HepG2 (cell line): ENCODE measurements at regions not wholly inside any gene's neighbourhood (a gene's known extent, or its start where the extent isn't known, plus 50 kb on each side); places are given as distances from the start of the nearest gene placed in this dataset.

Source experiments
- POGZ ChIP-seq: sonication (generic); formaldehyde crosslinking; IDR thresholded peaks from 2 replicates; pipeline ENCODE4 v1.4.0; 2020; ENCODE audit warnings: mild to moderate bottlenecking, missing genetic modification reagents
- TCF7L2 ChIP-seq: IDR thresholded peaks from 2 replicates; pipeline ENCODE4 v1.6.1; 2011; ENCODE audit warnings: mild to moderate bottlenecking, low read depth, low read length, moderate library complexity
- ZKSCAN8 ChIP-seq: IDR thresholded peaks from 2 replicates; pipeline ENCODE4 v1.6.1; 2016; ENCODE audit warnings: borderline replicate concordance, missing genetic modification reagents, missing compliant biosample characterization
- ZNF782 ChIP-seq: sonication (generic); formaldehyde crosslinking; IDR thresholded peaks from 2 replicates; pipeline ENCODE4 v1.4.0; 2020; ENCODE audit warnings: missing genetic modification reagents, mild to moderate bottlenecking, borderline replicate concordance
- ZNF839 ChIP-seq: sonication (generic); formaldehyde crosslinking; IDR thresholded peaks from 2 replicates; pipeline ENCODE4 v1.4.0; 2020; ENCODE audit warnings: missing genetic modification reagents, mild to moderate bottlenecking, borderline replicate concordance
- TF ChIP-seq, protein P1 (sequence below): sonication (generic); formaldehyde crosslinking; IDR thresholded peaks from 2 replicates; pipeline ENCODE4 v1.5.0; 2020; ENCODE audit warnings: mild to moderate bottlenecking, low read depth, missing genetic modification reagents, borderline replicate concordance
- TF ChIP-seq, protein P2 (sequence below): sonication (generic); formaldehyde crosslinking; IDR thresholded peaks from 2 replicates; pipeline ENCODE4 v1.9.0; 2022; ENCODE audit warnings: low read depth, missing genetic modification reagents
- TF ChIP-seq, protein P3 (sequence below): sonication (generic); formaldehyde crosslinking; IDR thresholded peaks from 2 replicates; pipeline ENCODE4 v1.5.0; 2020; ENCODE audit warnings: mild to moderate bottlenecking, missing genetic modification reagents
- TF ChIP-seq, protein P4 (sequence below): IDR thresholded peaks from 2 replicates; pipeline ENCODE4 v1.6.1; 2016

DNA sequence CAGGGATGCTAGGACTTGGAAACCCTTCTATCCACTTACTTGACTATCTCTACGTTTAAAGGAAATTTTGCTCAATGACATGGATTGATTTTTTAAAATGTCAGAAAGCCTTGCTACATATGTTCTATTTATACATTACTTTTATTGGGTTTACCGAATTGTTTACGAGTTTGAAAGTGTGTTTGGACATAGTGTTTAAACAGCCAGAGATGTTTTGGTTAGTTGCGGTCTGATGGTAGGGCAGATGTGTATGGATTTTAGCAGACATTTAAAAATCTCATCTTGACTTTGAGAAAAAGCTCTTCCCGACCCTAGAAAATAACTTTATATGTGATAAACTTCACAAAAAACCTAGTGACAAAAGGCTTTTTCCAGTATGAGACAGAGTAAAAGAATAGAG is 513.7 kb downstream of the PLA2G4A start (continued):
- TF ChIP-seq, protein P1, sequence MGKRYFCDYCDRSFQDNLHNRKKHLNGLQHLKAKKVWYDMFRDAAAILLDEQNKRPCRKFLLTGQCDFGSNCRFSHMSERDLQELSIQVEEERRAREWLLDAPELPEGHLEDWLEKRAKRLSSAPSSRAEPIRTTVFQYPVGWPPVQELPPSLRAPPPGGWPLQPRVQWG (CRISPR knock-in tag): no peak
- TF ChIP-seq, protein P2, sequence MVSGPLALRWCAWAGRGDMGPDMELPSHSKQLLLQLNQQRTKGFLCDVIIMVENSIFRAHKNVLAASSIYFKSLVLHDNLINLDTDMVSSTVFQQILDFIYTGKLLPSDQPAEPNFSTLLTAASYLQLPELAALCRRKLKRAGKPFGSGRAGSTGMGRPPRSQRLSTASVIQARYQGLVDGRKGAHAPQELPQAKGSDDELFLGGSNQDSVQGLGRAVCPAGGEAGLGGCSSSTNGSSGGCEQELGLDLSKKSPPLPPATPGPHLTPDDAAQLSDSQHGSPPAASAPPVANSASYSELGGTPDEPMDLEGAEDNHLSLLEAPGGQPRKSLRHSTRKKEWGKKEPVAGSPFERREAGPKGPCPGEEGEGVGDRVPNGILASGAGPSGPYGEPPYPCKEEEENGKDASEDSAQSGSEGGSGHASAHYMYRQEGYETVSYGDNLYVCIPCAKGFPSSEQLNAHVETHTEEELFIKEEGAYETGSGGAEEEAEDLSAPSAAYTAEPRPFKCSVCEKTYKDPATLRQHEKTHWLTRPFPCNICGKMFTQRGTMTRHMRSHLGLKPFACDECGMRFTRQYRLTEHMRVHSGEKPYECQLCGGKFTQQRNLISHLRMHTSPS (CRISPR knock-in tag): no peak
- TF ChIP-seq POGZ (CRISPR knock-in tag) (no peak), TCF7L2 (no peak), ZNF782 (CRISPR knock-in tag) (no peak), ZNF839 (CRISPR knock-in tag) (no peak), ZKSCAN8 (CRISPR knock-in tag) (no peak)
- TF ChIP-seq, protein P3, sequence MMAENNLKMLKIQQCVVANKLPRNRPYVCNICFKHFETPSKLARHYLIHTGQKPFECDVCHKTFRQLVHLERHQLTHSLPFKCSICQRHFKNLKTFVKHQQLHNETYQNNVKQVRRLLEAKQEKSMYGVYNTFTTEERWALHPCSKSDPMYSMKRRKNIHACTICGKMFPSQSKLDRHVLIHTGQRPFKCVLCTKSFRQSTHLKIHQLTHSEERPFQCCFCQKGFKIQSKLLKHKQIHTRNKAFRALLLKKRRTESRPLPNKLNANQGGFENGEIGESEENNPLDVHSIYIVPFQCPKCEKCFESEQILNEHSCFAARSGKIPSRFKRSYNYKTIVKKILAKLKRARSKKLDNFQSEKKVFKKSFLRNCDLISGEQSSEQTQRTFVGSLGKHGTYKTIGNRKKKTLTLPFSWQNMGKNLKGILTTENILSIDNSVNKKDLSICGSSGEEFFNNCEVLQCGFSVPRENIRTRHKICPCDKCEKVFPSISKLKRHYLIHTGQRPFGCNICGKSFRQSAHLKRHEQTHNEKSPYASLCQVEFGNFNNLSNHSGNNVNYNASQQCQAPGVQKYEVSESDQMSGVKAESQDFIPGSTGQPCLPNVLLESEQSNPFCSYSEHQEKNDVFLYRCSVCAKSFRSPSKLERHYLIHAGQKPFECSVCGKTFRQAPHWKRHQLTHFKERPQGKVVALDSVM (CRISPR knock-in tag): no peak
- TF ChIP-seq, protein P4, sequence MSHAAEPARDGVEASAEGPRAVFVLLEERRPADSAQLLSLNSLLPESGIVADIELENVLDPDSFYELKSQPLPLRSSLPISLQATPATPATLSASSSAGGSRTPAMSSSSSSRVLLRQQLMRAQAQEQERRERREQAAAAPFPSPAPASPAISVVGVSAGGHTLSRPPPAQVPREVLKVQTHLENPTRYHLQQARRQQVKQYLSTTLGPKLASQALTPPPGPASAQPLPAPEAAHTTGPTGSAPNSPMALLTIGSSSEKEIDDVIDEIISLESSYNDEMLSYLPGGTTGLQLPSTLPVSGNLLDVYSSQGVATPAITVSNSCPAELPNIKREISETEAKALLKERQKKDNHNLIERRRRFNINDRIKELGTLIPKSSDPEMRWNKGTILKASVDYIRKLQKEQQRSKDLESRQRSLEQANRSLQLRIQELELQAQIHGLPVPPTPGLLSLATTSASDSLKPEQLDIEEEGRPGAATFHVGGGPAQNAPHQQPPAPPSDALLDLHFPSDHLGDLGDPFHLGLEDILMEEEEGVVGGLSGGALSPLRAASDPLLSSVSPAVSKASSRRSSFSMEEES (CRISPR knock-in tag): no peak
- TF ChIP-seq, all 625 proteins: peak for 0
